Glomerular visceral epithelial cell (primary cell): ENCODE measurements at regions not wholly inside any gene's neighbourhood (a gene's known extent, or its start where the extent isn't known, plus 50 kb on each side); places are given as distances from the start of the nearest gene placed in this dataset.

Experiments used
- DNase-seq: peaks from one replicate; pipeline ENCODE4 v3.0.0-alpha.2; 2016; ENCODE audit errors: extremely low spot score

DNA sequence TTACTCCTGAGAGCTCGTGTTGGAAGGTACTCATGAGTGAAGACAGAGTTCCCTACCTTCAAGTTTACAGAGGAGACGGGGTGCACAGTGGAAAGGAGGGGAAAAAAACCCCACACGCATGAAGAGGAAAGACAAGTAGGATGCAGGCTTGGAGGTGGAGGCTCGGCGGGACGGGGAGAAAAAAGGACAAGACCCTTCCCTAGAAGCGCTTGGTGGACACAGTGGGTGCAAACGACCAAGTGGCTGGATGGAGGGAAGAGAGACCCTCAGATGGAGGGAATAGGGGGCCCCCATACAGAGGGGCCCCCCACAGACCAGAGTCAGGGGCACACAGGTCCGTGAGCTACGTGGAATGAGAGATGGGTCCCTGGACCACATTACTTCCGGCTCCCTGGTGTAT, 380.1 kb downstream of the SHANK2 start:
- DNase-seq = no peak

DNA sequence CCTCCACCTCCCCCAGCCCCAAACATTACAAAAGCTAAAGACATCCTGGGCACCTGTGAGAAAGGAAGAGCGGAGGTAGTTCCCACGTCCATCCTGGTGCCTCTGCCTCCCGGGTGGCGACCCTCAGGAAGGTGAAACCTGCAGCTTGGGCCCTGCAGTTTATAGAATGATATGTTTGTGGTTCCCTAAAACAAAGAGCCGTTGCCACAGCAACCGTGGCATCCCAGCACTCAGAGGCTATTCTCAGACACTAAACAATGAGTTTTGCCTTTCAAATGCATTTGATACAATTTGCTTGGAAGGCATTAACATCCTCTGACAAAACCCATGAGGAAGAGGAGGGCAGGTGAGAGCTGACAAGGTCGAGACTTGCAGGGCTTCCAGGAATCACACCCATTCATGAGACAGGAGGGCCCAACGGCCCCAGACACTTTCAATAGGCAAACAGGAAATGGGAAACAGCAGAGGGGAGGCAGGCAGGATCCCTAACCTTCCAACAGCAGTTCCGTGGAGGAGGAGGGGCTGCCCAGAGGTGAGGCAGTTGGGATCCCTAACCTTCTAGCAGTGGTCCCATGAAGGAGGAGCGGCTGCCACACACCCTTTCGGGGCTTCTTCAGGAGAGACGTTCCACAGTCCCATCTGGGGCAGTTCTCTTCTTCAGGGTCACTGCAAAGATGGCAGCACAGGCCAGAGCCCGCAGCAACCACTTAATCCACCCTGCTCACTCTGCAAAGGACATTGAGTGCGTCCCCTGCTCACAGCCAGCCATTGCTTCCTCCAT, 379.2 kb downstream of the SHANK2 start:
- DNase-seq = no peak

DNA sequence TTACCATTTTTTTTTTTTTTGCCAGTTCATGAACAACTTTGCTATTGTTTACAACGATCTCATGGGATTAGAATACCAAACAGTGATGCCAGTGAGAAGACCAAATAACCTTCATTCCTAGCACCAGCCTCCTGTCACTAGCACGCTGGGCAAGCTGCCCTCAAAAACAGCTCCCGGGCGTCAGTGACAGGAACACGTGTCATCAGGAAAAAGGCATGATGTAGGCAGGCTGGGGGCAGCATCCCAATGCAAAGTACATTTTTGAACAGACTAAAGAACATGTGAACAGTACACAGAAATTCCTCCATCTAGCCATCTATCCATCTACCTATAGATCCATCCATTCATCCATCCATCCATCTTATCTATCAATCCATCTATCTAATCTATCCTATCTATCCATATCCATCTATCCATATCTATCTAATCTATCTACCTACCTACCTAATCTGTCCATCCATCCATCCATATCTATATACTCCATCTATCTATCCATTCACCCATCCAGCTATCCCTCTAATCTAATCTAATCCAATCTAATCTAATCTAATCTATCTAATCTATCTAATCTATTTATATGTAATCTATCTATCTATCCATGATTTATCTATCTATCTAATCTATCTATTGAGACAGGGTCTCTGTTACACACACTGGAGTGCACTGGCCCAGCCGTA, 378.5 kb downstream of the SHANK2 start:
- DNase-seq = no peak

DNA sequence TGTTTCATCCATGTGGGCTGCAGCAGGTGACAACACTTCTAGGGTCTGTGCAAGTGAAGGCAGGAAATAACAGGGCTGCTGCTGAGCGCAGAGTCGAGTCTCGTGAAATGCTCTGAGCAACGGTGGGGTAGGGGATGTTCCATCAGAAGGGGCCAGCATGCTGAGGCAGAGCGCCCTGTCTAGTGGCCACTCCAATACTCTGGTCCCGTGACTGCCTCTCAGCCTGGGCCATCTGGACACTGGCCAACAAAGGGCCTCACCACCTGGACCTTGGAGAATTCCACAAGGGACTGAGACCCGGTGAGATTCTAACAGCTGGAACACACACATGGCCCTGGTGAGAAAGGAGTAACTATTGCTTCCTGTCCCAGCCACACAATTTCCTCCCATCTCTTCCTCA, 375.7 kb downstream of the SHANK2 start:
- no peak for DNase-seq

DNA sequence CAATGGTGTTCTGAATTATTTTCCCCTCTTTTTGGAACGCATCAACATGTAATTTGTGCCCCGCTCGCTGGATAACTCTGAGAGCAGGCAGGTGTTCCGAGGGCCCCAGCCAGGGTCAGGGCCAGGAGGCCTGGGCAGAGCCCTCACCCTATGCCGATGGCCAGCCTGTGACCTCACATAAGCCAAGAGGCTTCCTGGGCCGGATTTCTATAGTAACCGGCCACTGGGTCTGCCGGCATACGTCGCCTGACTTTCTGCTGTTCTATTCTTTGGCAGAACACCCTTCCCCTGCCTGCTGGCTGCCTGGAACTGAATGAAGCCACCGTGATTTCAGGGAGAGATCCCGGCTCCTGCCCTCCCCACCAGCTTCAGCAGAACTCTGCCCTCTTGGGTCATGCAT, 375.2 kb downstream of the SHANK2 start:
- no peak for DNase-seq

DNA sequence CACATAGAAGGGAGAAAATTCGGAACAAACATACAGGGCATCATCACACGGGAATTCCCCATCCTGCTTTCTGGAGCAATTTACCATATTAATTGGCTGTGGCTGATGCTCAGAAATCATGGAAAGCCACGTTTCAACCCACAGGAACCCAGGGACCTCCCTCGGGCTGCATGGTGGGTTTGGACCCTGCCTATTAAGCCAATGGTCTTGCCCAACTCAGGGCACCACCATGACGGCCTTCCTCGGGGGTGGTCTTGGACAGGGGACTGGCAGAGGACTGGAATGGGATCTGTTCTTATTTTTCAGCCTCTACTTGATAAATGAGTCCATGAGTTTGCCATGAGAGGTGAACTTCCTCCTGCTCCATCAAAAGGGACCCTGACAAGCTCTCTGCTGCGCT, 374.0 kb downstream of the SHANK2 start:
- DNase-seq = no peak

DNA sequence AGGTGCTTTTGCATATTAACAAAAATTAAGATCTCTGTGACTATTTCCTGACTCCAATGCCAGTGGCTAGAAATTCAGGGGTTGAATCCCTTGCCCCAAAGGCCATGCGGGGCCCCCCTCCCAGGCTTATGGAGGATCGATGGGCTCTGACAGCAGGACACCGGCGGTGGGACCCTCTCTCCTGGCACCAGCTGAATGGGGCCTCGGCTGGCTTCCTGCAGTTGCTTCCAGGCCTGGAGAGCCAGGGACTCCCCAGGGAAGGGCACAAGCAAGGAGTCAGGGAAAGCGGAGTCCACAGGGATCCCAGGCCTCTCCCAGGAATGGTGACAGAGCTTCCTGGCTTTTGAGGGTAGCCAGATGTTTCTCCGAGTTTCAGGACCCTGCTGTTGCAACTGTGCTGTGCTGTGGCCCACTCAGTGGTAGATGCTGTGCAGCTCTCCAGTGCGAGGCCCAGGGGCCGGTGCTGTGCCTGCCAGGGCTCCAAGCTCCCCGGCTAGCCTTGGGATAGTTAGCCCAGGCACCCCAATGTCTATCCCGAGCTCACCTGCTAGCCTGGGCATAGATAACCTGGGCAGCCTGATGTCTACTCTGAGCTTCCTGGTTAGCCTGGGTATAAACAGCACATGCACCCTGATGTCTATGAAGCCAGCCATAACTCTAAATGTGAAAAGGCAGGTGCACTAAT, 372.6 kb downstream of the SHANK2 start:
- DNase-seq = no peak

DNA sequence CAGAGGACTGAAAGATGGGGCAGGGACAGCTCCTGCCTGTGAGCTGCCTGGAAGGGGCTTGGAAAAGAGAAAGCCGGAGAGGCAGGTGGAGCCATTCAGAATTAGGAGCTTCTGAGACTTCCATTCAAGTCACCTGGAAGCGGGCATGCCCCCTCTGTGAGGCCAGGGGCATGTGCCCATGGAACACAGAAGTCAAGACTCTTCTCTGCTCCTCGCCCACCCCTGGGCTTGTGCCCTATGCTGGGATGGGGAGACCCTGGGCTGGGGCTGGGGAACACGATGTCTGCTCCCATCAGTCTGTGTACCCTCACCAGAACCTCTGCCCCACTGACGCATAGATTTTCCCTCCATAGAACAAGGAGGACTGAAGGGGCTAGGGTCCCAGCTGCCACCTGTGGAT, 372.0 kb downstream of the SHANK2 start:
- no peak for DNase-seq

DNA sequence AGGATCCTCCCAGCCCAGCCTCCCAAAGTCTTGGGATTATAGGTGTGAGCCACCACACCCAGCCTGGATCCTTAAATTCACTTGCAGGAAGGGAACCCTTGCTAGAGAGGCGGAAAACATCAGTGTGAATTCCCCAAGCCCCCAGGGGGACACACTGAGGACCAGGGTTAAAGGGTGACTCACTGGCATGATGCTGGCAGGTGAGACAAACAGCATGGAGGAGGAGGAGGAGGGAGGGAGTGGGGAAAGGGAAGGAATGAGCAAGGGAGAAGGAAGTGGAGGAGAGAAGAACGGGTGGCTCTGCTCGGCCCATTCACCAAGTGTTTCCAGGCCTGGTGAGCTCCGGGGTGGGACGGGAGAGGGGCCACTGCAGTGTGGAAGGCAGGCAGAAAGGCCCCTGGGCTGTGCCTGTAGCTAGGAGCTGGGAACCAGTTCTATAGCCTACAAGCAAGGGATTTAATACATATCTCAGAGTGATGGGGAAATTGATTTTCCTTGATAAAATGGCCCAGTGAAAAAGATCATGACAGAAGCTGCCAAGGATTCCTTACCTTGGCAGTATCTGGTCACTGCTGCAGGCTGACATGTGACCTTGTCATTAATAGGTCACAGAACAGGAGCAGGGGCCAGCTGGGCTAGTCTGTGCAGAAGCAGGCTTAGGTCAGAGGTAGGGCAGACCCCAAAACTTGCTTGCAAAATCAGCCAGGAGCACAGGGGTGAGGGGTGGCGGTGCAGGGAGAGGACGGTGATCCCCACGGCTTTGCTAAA, 370.2 kb downstream of the SHANK2 start:
- DNase-seq = no peak

DNA sequence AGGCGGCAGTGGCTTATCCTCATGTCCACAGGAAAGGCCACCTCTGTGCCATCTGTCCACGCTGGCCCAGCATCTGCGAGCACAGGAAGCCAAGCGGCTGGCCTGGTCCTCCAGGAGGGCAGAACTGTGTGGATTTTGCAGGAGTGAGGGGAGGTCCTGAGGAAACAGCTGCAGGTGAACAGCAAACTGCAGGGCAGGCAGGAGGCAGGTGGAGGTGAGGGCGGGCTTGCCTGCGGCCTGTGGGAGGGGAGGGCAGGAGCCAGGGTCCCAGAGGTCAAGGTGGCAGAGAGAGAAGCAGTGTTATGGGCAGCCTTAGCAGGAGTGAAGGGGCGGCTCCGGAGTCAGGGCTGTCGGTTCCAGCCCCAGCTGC, 369.7 kb downstream of the SHANK2 start:
- no peak for DNase-seq

DNA sequence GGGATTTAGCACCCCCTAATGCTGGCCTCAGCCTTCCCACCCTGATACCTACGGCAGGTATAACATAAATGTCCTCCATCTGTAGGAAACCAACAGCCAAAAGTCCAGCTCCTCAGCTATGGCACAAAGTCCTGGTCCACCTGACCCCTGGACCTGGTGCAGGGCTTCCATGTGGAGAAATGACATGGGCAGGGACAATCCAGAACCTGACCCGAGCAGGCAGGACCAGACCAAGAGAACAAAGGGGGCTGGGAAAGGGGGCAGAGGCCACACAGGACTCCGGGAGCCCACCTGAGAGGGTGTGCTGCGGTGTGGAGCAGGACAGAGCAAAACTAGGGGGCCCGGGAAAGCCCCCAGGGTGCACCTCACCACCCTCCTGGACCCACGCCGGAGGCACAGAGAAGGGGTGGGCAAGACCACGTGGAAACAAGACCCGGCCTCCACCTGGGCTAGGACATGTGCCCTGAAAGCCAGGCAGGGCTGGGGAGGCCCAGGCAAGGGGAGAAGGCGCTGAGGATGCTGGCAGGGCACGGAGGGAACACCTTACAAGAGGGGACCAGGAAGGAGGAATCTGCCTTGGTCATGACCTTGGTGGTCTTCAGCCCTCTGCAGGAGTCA, 368.9 kb downstream of the SHANK2 start:
- no peak for DNase-seq

DNA sequence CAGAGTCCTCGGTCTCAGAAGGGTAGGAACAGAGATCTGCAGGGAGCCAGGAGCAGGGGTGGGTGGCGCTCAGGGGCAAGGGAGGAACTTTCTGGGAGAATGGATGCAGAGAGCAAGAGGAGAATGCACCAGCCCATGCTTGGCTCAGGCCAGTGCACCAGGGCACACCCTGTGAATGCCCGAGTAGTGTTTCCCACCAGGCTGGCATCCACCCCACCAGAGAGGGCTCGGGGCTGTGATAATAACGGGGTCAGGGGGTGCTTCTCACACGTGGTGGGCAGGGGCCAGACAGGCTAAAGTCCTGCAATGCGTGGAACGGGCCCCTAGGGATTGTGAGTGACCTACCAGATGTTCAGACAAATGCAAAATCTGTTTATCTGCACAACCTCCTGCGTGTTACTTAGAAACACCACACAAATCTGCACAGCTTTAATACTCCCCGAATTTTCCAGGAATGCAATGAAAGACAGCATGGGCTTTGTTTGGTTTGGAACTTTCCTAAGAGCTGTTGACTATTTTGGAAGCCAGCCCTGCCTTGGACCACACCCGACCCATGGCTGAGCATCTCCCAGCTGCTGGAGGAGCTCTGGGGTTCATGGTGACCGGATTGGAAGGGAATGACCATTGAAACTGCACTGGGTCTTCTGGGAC, 368.3 kb downstream of the SHANK2 start:
- DNase-seq = no peak

DNA sequence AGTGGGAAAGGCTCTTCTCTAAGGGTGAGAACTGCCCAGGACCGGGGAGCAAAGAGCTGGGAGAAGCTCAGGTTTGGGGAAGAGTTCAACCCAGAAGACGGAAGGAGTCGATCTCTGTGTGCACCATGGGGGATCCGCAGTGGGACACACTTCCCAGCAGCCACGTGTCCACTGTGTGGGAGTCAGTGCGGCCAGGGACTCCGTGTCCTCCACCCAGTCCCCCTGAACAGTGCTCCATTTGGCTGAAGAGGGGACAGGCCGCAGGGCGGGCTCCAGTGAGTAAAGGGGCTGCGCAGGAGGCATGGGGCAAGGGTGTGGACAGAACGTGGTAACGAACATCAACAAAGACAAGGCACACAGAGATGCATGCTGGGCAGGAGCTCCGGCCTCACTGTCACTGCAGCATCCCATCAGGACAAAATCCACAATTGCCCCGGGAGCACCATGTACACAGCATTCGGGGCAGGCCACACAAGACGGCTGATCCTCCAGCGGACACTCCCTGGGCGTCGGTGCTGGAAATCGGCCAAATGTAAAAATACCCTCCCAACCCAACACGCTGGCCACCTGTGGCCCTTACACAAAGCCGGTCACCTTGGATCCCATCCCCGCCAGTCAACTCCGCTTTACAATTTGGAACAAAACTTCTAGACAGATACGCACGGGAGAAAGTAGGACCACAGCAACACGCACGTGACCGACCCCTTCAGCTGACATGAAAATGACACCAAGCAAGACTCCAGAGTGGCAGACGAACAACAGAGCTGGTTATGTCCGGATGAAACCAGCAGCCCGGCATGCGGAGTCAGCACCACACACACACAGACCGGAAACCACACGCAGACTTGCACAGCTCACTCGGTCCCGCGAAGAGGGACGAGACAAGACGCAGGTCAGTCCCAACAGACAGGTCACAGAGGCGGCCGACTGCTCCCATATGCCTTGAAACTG, 366.8 kb downstream of the SHANK2 start:
- peak; percentile 17 for DNase-seq

DNA sequence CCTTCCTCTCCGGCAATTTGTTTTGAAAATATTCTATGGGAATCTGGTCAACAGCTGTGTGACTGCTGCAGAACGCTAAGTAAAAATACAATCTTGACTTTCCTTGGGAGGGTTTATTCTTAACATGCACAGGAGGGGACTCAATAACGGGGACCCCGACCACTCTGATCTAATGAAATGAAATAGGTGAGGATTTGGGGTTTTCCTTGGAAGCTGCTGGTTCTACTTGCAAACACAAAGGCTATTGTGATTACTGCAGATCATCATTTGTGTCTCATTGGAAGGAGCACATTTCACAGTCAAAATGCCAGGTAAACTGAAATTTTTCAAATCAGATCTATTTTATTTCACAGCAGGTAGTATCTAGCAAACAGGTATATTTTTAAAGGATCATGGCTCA, 366.1 kb downstream of the SHANK2 start:
- DNase-seq = no peak

DNA sequence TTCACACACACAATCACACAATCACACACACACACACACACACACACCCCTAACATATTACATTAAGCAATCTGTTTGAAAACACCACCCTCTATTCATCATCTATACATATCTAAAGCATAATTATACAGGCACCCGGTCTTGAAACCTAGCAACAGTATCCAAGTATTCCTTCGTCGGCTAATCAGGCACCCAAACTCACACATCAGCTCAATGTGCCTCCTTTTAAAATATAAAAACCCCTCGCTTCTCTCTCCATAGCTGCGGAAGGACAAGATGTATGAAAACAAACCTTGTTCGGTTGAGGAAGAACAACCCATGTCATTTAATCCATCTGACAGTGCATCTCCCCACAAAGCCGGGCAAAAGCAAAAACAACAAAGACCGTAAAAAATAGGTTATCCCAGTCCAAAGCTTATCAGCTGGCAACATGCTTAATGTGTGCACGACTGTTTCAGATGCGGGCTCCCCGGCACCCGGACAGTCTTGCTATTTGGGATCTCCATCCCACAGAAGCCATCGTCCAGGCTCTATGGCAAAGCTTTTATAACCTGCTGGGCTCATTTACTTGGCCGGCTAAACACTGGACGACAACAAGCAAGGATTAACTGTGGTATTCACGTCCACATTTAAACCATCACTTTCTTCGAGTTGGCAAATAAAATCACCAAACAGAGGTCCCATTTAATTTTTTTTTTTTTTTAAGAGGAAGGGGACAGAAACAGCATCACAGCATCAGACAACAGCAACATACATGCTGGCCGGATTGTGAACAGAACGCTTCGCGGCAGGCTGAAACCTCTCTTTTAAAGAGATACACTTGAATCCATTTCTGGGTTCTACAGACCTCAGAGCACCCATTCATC, 365.5 kb downstream of the SHANK2 start:
- no peak for DNase-seq

DNA sequence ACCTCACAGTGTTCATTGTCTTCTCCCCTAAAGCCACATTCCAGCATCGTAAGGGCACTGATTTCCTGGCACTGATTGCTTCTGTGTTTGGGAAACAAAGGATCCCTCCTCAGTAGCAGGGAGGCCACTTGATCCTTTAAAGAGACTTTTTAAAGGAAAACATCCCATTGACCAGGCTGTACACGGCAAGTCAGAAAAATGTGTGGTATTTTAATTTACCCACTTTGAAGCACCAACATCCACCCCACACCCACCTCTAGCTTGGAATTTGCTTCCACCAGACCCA, 364.9 kb downstream of the SHANK2 start:
- DNase-seq = no peak

DNA sequence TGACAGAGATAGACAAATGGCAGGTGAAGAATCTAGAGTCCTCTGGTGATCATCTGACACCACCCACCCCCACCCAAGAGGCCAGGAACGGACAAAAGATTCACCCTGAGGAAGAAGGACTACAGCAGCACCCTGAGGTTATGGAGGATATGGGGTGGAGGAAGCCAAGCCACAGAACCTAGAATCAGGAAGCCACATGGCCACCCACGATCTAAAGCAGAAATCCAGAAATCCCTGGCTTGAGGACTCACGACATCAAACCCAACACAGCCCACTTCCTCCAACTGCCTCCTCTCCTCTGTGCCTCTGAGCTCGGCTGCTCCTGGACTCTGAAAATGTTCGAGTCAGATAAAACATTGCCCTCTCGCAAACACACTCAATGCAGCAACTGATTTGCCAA, 364.3 kb downstream of the SHANK2 start:
- DNase-seq = no peak

DNA sequence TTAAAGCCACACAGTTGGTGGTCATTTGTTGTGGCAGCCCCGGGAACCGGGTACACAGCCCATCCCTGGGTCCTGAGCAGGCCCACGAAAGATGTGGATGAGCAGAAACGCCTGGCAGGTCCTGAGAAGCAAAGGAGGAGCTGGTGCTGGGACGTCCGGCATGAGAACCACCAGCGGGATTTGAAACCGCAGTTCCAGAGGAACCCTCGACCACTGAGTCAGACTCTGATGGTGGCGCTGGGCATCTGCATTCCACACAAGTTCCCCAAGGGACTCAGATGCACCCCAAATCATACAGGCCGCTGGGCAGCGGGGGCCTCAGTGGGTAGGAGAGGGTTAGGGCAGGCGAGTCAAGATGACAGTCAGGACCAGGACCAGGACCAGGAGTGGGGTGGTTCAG, 363.0 kb downstream of the SHANK2 start:
- DNase-seq = no peak

DNA sequence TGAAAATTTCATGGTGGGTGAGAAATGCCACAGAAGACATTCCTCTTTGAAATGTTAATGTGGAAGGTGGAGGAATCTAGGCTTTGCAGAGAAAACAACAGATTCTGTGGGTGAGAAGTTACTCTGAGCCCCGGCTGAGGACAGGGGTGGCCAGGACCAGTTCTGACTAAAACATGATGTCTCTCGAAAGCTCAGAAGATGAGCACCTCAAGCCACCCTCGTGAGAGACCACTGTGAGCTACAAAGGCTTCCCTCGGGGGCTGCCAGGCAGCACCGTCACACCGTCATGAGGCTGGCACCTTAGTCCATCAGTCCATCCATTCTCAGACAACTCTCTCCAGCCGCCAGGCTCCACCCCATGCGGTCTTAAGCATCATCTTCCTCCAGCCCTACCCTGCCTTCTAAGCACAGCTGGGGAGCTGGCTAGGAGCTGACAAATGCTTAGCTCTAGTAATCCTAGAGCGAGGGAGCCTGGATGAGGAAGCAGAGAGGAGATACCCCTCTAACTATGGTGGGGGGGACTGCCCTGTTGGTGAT, 360.5 kb downstream of the SHANK2 start:
- DNase-seq = no peak
